Rectal smooth muscle tissue (tissue), 1 donor: ENCODE measurements at regions not wholly inside any gene's neighbourhood (a gene's known extent, or its start where the extent isn't known, plus 50 kb on each side); places are given as distances from the start of the nearest gene placed in this dataset.

Experiments used
- H3K27ac ChIP-seq: one replicate; pipeline ENCODE4 v1.7.0; 2013; ENCODE audit warnings: low read depth, low read length, inconsistent platforms
- H3K27me3 ChIP-seq: one replicate; pipeline ENCODE4 v1.7.0; 2013; ENCODE audit warnings: low read length; ENCODE audit not compliant: control insufficient read depth, insufficient read depth
- H3K36me3 ChIP-seq: one replicate; pipeline ENCODE4 v1.7.0; 2013; ENCODE audit warnings: low read length; ENCODE audit not compliant: control insufficient read depth, insufficient read depth
- H3K4me1 ChIP-seq: one replicate; pipeline ENCODE4 v1.7.0; 2013; ENCODE audit warnings: low read length; ENCODE audit not compliant: control insufficient read depth, insufficient read depth
- H3K4me3 ChIP-seq: one replicate; pipeline ENCODE4 v1.7.0; 2013; ENCODE audit warnings: low read length
- H3K9ac ChIP-seq: one replicate; pipeline ENCODE4 v1.7.0; 2013; ENCODE audit warnings: low read length

- H3K4me3 ChIP-seq, result no peak overlapping the region
- H3K36me3 ChIP-seq, result no peaks in the 10 kb centered on the region
- no peak overlapping the region for H3K9ac ChIP-seq
- no peak overlapping the region for H3K27ac ChIP-seq
- H3K4me1 ChIP-seq, result no peaks in the 10 kb centered on the region
- no peaks in the 10 kb centered on the region for H3K27me3 ChIP-seq
These were observed 176.0 kb upstream of the PELI2 start for GRCh38 chr14:55942076-55942654.

- H3K27ac ChIP-seq, result no peak overlapping the region
These were observed 175.4 kb upstream of the PELI2 start for GRCh38 chr14:55942826-55943225.

GRCh38 chr14:55944757-55945156 is 173.5 kb upstream of the PELI2 start:
- Histone ChIP-seq H3K36me3 (no peaks in the 10 kb centered on the region), H3K4me1 (no peaks in the 10 kb centered on the region), H3K27me3 (no peaks in the 10 kb centered on the region), H3K27ac (no peak overlapping the region), H3K9ac (no peak overlapping the region), H3K4me3 (no peak overlapping the region)

More at GRCh38 chr14:55942826-55943225, 175.4 kb upstream of the PELI2 start:
- Histone ChIP-seq H3K4me1 (no peaks in the 10 kb centered on the region), H3K27me3 (no peaks in the 10 kb centered on the region), H3K36me3 (no peaks in the 10 kb centered on the region), H3K9ac (no peak overlapping the region), H3K4me3 (no peak overlapping the region)

DNA sequence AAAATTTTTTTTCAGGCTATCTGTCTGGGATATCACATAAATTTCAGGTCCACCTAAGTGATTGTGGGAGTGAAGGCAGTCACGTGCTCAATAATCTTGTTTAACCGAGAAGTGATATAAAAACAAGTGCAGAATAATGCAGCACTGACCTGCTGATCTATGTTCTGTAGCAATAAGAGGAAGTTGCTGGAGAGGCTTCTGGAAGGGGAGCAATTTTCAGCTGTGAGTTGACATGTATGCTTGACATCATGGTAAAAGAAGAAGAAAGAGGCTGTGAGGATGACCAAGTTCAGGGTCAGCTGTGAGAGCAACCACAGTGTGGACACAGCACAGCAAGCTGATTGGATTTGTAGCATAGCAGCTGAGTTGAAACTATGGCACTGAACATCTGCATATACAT is 172.0 kb upstream of the PELI2 start:
- Histone ChIP-seq H3K27me3 (no peaks in the 10 kb centered on the region), H3K4me3 (no peak overlapping the region), H3K9ac (no peak overlapping the region), H3K27ac (no peak overlapping the region), H3K36me3 (no peaks in the 10 kb centered on the region), H3K4me1 (no peaks in the 10 kb centered on the region)

GRCh38 chr14:55948399-55948798 is 169.8 kb upstream of the PELI2 start:
- Histone ChIP-seq H3K27me3 (no peaks in the 10 kb centered on the region), H3K36me3 (no peaks in the 10 kb centered on the region), H3K4me3 (no peak overlapping the region), H3K9ac (no peak overlapping the region), H3K27ac (no peak overlapping the region), H3K4me1 (no peaks in the 10 kb centered on the region)

DNA sequence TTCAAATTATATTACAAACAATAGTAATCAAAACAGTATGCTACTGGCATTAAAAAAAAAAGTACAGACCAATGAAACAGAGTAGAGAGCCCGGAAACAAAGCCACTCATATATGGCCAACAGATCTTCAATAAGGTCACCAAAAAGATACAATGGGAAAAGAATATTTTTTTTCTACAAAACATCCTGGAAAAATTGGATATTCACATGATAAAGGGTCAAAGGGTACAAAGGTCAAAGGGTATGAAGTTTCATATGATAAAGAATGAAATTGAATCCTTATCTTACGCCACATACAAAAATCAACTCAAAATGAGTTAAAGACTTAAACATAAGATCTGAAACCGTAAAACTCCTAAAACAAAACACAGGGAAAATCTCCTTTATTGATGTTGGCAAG is 168.5 kb upstream of the PELI2 start:
- H3K36me3 ChIP-seq, result no peaks in the 10 kb centered on the region
- no peak overlapping the region for H3K4me3 ChIP-seq
- no peak overlapping the region for H3K9ac ChIP-seq
- no peak overlapping the region for H3K27ac ChIP-seq
- H3K4me1 ChIP-seq, result no peaks in the 10 kb centered on the region
- H3K27me3 ChIP-seq, result no peaks in the 10 kb centered on the region

DNA sequence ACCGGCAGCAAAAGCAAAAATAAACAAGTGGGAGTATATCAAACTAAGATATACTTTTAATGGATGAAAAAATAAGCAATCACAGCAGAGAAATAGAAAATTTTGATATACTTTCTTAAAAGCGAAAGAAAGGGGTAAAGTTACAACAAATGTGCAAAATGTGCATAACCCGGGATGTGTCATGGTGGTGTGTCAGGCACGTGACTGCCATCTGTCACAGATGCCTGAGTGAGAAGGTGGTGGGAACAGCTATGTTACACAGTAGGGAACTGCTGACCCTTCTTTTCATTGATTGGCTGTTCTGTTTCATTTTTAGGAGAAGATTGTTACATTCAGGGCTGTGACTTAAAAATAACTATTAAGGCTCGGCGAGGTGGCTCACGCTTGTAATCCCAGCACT is 168.1 kb upstream of the PELI2 start:
- Histone ChIP-seq H3K4me3 (no peak overlapping the region), H3K27me3 (no peaks in the 10 kb centered on the region), H3K4me1 (no peaks in the 10 kb centered on the region), H3K9ac (no peak overlapping the region), H3K36me3 (no peaks in the 10 kb centered on the region), H3K27ac (no peak overlapping the region)

DNA sequence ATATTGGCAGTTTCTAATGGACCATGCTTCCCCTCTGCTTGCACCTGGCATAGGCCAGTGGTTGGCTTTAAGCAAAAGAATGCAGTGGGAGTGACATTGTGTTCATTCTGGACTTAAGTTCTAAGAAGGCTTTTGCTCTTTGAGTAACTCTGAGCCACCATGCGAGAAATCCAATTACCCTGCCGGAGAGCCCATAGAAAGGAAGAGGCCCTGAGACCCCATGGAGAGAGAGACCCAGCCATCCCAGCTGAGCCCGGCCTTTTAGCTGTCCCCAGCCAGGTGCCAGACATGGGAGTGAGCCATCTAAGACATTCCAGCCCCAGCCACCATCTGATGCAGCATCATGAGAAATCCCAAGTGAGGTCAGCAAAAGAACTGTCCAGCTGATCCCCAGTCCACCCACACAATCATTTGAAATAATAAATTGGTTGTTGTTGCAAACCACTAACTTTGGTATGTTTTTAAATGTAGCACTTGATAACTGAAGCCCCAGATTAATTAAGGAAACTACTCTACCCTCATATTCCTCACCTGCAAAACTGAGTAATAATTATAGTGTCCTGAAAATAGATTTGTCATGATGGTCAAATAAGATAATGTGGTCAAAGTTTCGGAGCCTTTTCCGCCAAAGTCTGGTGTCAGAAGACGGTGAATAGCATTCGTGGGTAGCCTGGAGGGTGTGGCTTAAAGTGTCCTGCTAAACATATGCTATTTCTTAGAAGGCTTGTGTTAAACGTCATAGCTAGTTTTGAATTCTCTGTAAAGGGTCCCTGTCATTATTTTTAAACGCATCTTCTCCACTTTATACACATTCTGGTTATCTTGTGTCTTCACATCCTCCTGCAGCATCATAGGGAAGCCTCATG is 166.6 kb upstream of the PELI2 start:
- Histone ChIP-seq H3K4me1 (no peaks in the 10 kb centered on the region), H3K27me3 (no peaks in the 10 kb centered on the region), H3K36me3 (no peaks in the 10 kb centered on the region), H3K9ac (no peak overlapping the region), H3K27ac (no peak overlapping the region), H3K4me3 (no peak overlapping the region)

DNA sequence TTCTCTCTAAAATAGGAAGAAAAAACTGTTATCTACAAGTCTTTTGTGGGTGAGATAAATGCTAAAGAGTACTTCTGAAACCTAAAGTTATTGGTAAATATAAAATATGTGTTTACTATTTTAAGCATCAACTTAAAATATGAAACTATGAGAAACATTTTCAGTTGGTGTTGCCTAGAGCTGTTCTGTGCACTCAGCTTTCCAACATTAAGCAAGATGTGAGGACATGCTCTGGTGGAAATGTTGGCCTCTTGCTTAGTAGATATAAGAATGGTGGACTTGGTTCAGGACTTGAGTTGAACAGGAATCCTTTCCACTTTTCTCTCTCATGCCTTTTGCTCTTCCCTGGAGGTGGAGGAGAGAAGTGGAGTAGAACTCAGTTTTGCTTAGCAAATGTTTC is 164.1 kb upstream of the PELI2 start:
- Histone ChIP-seq H3K4me1 (no peaks in the 10 kb centered on the region), H3K36me3 (no peaks in the 10 kb centered on the region), H3K27me3 (no peaks in the 10 kb centered on the region), H3K9ac (no peak overlapping the region), H3K4me3 (no peak overlapping the region), H3K27ac (no peak overlapping the region)

DNA sequence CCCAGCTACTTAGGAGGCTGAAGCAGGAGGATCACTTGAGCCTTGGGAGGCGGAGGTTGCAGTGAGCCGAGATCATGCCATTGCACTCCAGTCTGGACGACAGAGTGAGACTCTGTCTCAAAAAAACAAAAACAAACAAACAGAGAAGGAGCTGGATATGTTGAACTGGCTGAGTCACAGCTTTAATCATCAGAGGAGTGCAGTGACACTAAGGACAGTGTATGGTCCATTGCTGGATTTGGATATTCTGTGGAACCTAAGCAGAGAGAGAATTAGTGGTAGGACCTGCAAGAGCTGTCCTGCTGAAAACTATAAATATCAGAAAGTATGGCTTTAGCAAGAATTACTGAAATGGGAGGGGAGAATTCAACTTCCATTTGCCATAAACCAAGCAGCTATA is 163.0 kb upstream of the PELI2 start:
- Histone ChIP-seq H3K4me3 (no peak overlapping the region), H3K27ac (no peak overlapping the region), H3K4me1 (no peaks in the 10 kb centered on the region), H3K36me3 (no peaks in the 10 kb centered on the region), H3K9ac (no peak overlapping the region), H3K27me3 (no peaks in the 10 kb centered on the region)

DNA sequence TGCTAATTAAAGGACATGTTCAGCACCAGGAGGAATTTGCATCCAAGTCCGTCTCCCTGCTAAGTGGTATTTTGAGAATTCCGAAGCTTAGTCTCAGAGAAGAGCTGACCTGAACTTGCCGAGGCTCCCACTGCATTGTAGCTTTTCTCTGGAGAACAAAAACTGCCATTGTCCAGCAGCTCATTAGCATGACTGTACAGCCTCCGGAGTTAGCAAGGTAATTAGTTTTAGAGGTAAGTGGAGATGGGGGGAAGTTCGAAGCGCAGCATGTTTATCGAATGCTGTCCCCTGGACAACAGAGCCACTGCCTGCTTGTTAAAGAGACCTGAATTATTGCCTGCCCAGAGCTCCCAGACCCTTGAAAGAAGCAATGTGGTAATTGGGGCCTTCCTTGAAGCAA is 160.3 kb upstream of the PELI2 start:
- Histone ChIP-seq H3K9ac (no peak overlapping the region), H3K27ac (no peak overlapping the region), H3K27me3 (no peaks in the 10 kb centered on the region), H3K4me1 (no peaks in the 10 kb centered on the region), H3K36me3 (no peaks in the 10 kb centered on the region), H3K4me3 (no peak overlapping the region)

- no peaks in the 10 kb centered on the region for H3K4me1 ChIP-seq
- no peaks in the 10 kb centered on the region for H3K36me3 ChIP-seq
- H3K4me3 ChIP-seq, result no peak overlapping the region
- no peak overlapping the region for H3K9ac ChIP-seq
- H3K27me3 ChIP-seq, result no peaks in the 10 kb centered on the region
- no peak overlapping the region for H3K27ac ChIP-seq
These were observed 154.9 kb upstream of the PELI2 start for GRCh38 chr14:55963295-55963694.

GRCh38 chr14:55964091-55964490 is 154.1 kb upstream of the PELI2 start:
- H3K27me3 ChIP-seq, result no peaks in the 10 kb centered on the region
- H3K9ac ChIP-seq, result no peak overlapping the region
- H3K4me3 ChIP-seq, result no peak overlapping the region
- no peaks in the 10 kb centered on the region for H3K4me1 ChIP-seq
- H3K36me3 ChIP-seq, result no peaks in the 10 kb centered on the region
- H3K27ac ChIP-seq, result no peak overlapping the region
